Parathyroid adenoma (tissue), 2 donors: ENCODE measurements at regions not wholly inside any gene's neighbourhood (a gene's known extent, or its start where the extent isn't known, plus 50 kb on each side); places are given as distances from the start of the nearest gene placed in this dataset.

Experiments
- H2AFZ ChIP-seq: fragments of 300-600 bp; sonication (generic); one replicate; pipeline ENCODE4 v1.7.0; 2017; ENCODE audit warnings: antibody characterized with exemption, mild to moderate bottlenecking
- H3K27ac ChIP-seq: fragments of 300-600 bp; sonication (generic); one replicate; pipeline ENCODE4 v1.7.0; 2017
- H3K27me3 ChIP-seq: fragments of 300-600 bp; sonication (generic); one replicate; pipeline ENCODE4 v1.7.0; 2017; ENCODE audit warnings: low read length; ENCODE audit not compliant: control insufficient read depth, insufficient read depth
- H3K36me3 ChIP-seq: fragments of 300-600 bp; sonication (generic); one replicate; pipeline ENCODE4 v1.7.0; 2017; ENCODE audit warnings: low read length; ENCODE audit not compliant: control insufficient read depth, insufficient read depth
- H3K4me1 ChIP-seq: fragments of 300-600 bp; sonication (generic); one replicate; pipeline ENCODE4 v1.7.0; 2017; ENCODE audit warnings: control low read depth
- H3K4me2 ChIP-seq: fragments of 300-600 bp; sonication (generic); one replicate; pipeline ENCODE4 v1.7.0; 2017; ENCODE audit warnings: low read length
- H3K4me3 ChIP-seq: fragments of 300-600 bp; sonication (generic); one replicate; pipeline ENCODE4 v1.7.0; 2017; ENCODE audit warnings: low read depth, low read length
- H3K79me2 ChIP-seq: fragments of 300-600 bp; sonication (generic); one replicate; pipeline ENCODE4 v1.7.0; 2017; ENCODE audit warnings: control low read depth
- H3K9ac ChIP-seq: fragments of 300-600 bp; sonication (generic); one replicate; pipeline ENCODE4 v1.7.0; 2017; ENCODE audit warnings: mild to moderate bottlenecking
- H3K9me3 ChIP-seq: fragments of 300-600 bp; sonication (generic); one replicate; pipeline ENCODE4 v1.7.0; 2017; ENCODE audit warnings: low read length; ENCODE audit not compliant: control insufficient read depth
- TF ChIP-seq, protein P1 (sequence below): fragments of 300-600 bp; sonication (generic); IDR thresholded peaks from one replicate; pipeline ENCODE4 v1.7.0; 2017; ENCODE audit warnings: antibody characterized with exemption, mild to moderate bottlenecking
- donor health status: primary hyperparathyroidism.

- Histone ChIP-seq H3K27ac (no peak overlapping the region), H3K79me2 (no peaks in the 10 kb centered on the region), H3K4me1 (no peaks in the 10 kb centered on the region), H3K9me3 (no peaks in the 10 kb centered on the region), H3K4me3 (no peak overlapping the region), H3K9ac (no peak overlapping the region), H3K4me2 (no peak overlapping the region), H2AFZ (no peak overlapping the region), H3K27me3 (no peaks in the 10 kb centered on the region), H3K36me3 (no peaks in the 10 kb centered on the region)
- TF ChIP-seq, protein P1, sequence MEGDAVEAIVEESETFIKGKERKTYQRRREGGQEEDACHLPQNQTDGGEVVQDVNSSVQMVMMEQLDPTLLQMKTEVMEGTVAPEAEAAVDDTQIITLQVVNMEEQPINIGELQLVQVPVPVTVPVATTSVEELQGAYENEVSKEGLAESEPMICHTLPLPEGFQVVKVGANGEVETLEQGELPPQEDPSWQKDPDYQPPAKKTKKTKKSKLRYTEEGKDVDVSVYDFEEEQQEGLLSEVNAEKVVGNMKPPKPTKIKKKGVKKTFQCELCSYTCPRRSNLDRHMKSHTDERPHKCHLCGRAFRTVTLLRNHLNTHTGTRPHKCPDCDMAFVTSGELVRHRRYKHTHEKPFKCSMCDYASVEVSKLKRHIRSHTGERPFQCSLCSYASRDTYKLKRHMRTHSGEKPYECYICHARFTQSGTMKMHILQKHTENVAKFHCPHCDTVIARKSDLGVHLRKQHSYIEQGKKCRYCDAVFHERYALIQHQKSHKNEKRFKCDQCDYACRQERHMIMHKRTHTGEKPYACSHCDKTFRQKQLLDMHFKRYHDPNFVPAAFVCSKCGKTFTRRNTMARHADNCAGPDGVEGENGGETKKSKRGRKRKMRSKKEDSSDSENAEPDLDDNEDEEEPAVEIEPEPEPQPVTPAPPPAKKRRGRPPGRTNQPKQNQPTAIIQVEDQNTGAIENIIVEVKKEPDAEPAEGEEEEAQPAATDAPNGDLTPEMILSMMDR: no peak
Observed at GRCh38 chr3:105006164-105006563, 360.5 kb upstream of the ALCAM start.

DNA sequence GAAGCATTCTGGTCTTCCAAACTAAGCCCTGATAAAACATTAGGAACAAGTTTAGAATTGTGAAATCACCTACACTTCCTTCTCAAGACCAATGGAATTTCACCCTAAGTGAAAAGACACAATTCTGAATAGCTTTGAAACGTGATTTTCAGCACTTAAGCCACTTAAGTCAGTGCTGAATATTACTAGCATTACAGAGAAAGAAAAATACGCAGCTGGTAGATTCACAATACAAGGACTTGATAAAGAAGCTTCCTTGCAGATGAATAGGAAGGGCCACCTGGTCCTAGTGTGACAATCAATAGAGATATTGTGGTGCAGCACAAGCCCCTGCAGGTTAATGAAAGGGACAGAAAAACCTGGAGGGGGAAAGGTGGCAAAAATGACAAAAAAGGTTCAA, 353.1 kb upstream of the ALCAM start:
- H3K4me3 ChIP-seq: no peak overlapping the region
- H3K4me1 ChIP-seq: no peaks in the 10 kb centered on the region
- no peak overlapping the region for H3K27ac ChIP-seq
- H3K9ac ChIP-seq: no peak overlapping the region
- no peaks in the 10 kb centered on the region for H3K79me2 ChIP-seq
- H3K4me2 ChIP-seq: no peak overlapping the region
- no peaks in the 10 kb centered on the region for H3K9me3 ChIP-seq
- H3K36me3 ChIP-seq: no peaks in the 10 kb centered on the region
- H2AFZ ChIP-seq: no peak overlapping the region
- H3K27me3 ChIP-seq: no peaks in the 10 kb centered on the region
- TF ChIP-seq, protein P1: no peak

DNA sequence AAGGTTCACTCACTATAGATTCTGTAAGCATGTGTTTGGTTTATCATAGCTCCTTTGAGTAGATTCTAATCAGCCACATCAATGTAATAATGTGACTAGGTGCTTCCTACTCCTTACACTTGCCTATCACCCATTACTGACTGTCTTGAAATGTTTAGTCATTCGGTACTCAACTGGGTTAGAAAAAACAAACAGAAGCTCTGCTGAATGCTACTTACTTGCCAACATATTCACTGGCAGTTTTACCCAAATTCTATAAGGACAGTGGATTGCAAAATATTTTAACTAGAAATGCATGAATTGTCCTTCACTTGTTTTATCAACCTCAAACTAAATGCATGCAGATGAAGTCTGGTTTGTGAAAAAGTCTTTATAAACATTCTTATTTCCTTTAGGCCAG, 352.1 kb upstream of the ALCAM start:
- no peaks in the 10 kb centered on the region for H3K27me3 ChIP-seq
- no peaks in the 10 kb centered on the region for H3K4me1 ChIP-seq
- H2AFZ ChIP-seq: peak overlapping the region; percentile 49
- TF ChIP-seq, protein P1: no peak
- H3K27ac ChIP-seq: no peak overlapping the region
- no peak overlapping the region for H3K9ac ChIP-seq
- no peaks in the 10 kb centered on the region for H3K9me3 ChIP-seq
- no peaks in the 10 kb centered on the region for H3K36me3 ChIP-seq
- no peak overlapping the region for H3K4me3 ChIP-seq
- no peaks in the 10 kb centered on the region for H3K79me2 ChIP-seq
- no peak overlapping the region for H3K4me2 ChIP-seq

- no peak overlapping the region for H3K4me2 ChIP-seq
- no peaks in the 10 kb centered on the region for H3K36me3 ChIP-seq
- H3K4me3 ChIP-seq: no peak overlapping the region
- H3K79me2 ChIP-seq: no peaks in the 10 kb centered on the region
- H2AFZ ChIP-seq: no peak overlapping the region
- TF ChIP-seq, protein P1: no peak
- no peak overlapping the region for H3K27ac ChIP-seq
- H3K9me3 ChIP-seq: no peaks in the 10 kb centered on the region
- no peaks in the 10 kb centered on the region for H3K4me1 ChIP-seq
- no peaks in the 10 kb centered on the region for H3K27me3 ChIP-seq
- H3K9ac ChIP-seq: no peak overlapping the region
Observed at GRCh38 chr3:105022813-105023212, 343.9 kb upstream of the ALCAM start.

- Histone ChIP-seq H3K4me2 (no peak overlapping the region), H3K9me3 (no peaks in the 10 kb centered on the region), H3K4me1 (no peaks in the 10 kb centered on the region), H3K36me3 (no peaks in the 10 kb centered on the region), H3K4me3 (no peak overlapping the region), H3K9ac (no peak overlapping the region), H2AFZ (no peak overlapping the region), H3K27ac (no peak overlapping the region), H3K79me2 (no peaks in the 10 kb centered on the region), H3K27me3 (no peaks in the 10 kb centered on the region)
- TF ChIP-seq, protein P1: no peak
Observed at GRCh38 chr3:105030211-105030610, 336.5 kb upstream of the ALCAM start.
